Suppressor macrophage (primary cell): ENCODE measurements at regions not wholly inside any gene's neighbourhood (a gene's known extent, or its start where the extent isn't known, plus 50 kb on each side); places are given as distances from the start of the nearest gene placed in this dataset.

ENCODE experiments used
- DNase-seq, 4 experiments: peaks; one replicate each; pipeline ENCODE4 v3.0.0-alpha.2; 2020 to 2022

- no peak for DNase-seq
These were observed 56.4 kb downstream of the NEUROD6 start for GRCh38 chr7:31284106-31284505.

- no peak for DNase-seq
These were observed 68.7 kb downstream of the NEUROD6 start for GRCh38 chr7:31271641-31272405.

- no peak for DNase-seq
These were observed 73.0 kb downstream of the NEUROD6 start for GRCh38 chr7:31267486-31267885.

- DNase-seq, result no peak
These were observed 77.2 kb downstream of the NEUROD6 start for GRCh38 chr7:31263338-31263737.

- DNase-seq, result no peak
These were observed 79.2 kb downstream of the NEUROD6 start for GRCh38 chr7:31261341-31261740.

- no peak for DNase-seq
These were observed 79.7 kb downstream of the NEUROD6 start for GRCh38 chr7:31260851-31261250.

GRCh38 chr7:31258391-31258790, 82.1 kb downstream of the NEUROD6 start:
- no peak for DNase-seq

GRCh38 chr7:31256506-31256905, 84.0 kb downstream of the NEUROD6 start:
- DNase-seq, result peak in 2 of 4 experiments; percentile 2

- peak; percentile 2 to 24 (median 12) for DNase-seq
These were observed 85.6 kb downstream of the NEUROD6 start for GRCh38 chr7:31254926-31255325.

GRCh38 chr7:31253532-31253931, 87.0 kb downstream of the NEUROD6 start:
- DNase-seq, result no peak

- DNase-seq, result no peak
These were observed 89.1 kb downstream of the NEUROD6 start for GRCh38 chr7:31251441-31251840.

- no peak for DNase-seq
These were observed 90.9 kb downstream of the NEUROD6 start for GRCh38 chr7:31249671-31250070.

- no peak for DNase-seq
These were observed 103.7 kb downstream of the NEUROD6 start for GRCh38 chr7:31236868-31237267.

GRCh38 chr7:31234836-31235605, 105.5 kb downstream of the NEUROD6 start:
- no peak for DNase-seq

GRCh38 chr7:31228957-31229356, 111.6 kb downstream of the NEUROD6 start:
- no peak for DNase-seq

GRCh38 chr7:31214751-31215150, 125.8 kb downstream of the NEUROD6 start:
- no peak for DNase-seq

GRCh38 chr7:31211281-31211680, 129.2 kb downstream of the NEUROD6 start:
- DNase-seq, result no peak

GRCh38 chr7:31204071-31204470, 136.5 kb downstream of the NEUROD6 start:
- no peak for DNase-seq

- DNase-seq, result no peak
These were observed 137.0 kb downstream of the NEUROD6 start for GRCh38 chr7:31203551-31203950.

- DNase-seq, result no peak
These were observed 137.7 kb downstream of the NEUROD6 start for GRCh38 chr7:31202801-31203200.

- peak; percentile 13 to 58 (median 27) for DNase-seq
These were observed 140.9 kb downstream of the ADCYAP1R1 start for GRCh38 chr7:31192986-31193385.

- DNase-seq, result no peak
These were observed 138.8 kb downstream of the ADCYAP1R1 start for GRCh38 chr7:31190906-31191305.

GRCh38 chr7:31186202-31186601, 134.1 kb downstream of the ADCYAP1R1 start:
- no peak for DNase-seq

- DNase-seq, result no peak
These were observed 123.6 kb downstream of the ADCYAP1R1 start for GRCh38 chr7:31175672-31176071.
